Colon (tissue), 2 donors: ENCODE measurements at regions not wholly inside any gene's neighbourhood (a gene's known extent, or its start where the extent isn't known, plus 50 kb on each side); places are given as distances from the start of the nearest gene placed in this dataset.
"Not testable (repeated sequence)": the region's sequence is repeated elsewhere in the genome, so short reads cannot be mapped to it uniquely, and the experiment has no call there.

Source experiments
- FAIRE-seq: peaks from 2 replicates; lab custom pipeline; 2012; peaks lifted over from hg19 to GRCh38; lab: Jason Lieb, UNC
- donor health status: control.
- donor health status: control.

DNA sequence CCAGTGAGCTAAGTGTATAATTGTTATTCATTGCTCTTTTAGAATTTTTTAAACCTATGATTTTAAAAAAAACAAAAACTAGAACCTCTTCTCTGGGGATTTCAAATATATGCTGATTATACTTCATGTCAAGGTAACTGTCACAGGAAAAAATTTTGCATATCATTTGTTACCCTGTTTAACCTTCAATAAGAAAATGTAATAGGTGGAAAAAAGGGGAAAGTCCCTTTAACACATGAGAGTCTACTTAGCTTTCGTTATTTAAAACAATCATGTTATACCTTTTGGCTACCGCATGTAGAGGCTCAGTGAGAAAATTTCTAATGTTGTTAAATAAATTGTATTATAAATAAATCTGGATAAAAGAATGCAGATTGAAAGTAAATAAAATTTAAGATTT, 190.1 kb upstream of the AKR1E2 start:
- FAIRE-seq: no peak

GRCh38 chr10:4635388-4635787, 190.6 kb upstream of the AKR1E2 start:
- FAIRE-seq: no peak

DNA sequence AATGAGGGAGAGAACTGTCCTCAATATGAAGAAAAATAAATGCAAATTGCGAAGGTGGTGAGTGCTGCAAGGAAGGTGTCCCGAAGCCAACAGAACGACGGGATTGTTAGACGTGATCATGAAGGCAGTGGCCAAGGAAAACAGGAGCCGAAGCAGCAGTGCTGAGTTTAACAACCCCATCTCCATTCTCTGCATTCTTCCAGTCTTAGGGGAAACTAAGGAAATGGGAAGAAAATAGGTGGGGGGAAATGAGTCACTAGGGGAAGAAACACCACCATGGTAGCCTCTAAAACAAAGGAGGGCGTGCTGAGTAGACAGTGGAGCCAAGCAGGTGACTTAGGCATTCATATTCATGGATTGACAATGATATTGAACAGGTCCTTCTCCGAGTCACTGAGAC, 192.2 kb upstream of the AKR1E2 start:
- FAIRE-seq: no peak

DNA sequence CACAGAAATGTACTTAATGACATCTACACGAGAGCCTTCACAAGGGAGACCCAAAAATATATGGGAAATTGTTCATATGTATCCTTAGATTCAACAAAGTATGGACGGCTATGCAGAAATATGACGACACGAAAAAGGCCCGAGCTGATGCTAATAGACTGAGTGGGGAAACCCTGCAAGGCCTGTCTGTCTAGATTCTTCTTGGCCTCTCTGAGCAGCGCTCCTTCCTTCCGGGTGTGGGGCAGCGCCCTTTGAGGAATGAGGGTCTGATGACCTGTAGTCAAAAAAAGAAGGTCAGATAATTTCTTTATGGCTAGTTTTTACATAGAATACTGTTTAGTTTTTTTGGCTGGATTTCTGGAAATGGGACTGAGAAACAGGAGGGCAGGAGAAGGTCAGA, 192.8 kb upstream of the AKR1E2 start:
- FAIRE-seq: no peak

GRCh38 chr10:4632757-4633156, 193.2 kb upstream of the AKR1E2 start:
- no peak for FAIRE-seq

- no peak for FAIRE-seq
Observed at GRCh38 chr10:4626919-4627318, 199.1 kb upstream of the AKR1E2 start.

- no peak for FAIRE-seq
Observed at GRCh38 chr10:4623757-4624420, 202.1 kb upstream of the AKR1E2 start.

GRCh38 chr10:4623200-4623599, 202.8 kb upstream of the AKR1E2 start:
- no peak for FAIRE-seq

GRCh38 chr10:4622384-4622783, 203.6 kb upstream of the AKR1E2 start:
- FAIRE-seq: no peak

DNA sequence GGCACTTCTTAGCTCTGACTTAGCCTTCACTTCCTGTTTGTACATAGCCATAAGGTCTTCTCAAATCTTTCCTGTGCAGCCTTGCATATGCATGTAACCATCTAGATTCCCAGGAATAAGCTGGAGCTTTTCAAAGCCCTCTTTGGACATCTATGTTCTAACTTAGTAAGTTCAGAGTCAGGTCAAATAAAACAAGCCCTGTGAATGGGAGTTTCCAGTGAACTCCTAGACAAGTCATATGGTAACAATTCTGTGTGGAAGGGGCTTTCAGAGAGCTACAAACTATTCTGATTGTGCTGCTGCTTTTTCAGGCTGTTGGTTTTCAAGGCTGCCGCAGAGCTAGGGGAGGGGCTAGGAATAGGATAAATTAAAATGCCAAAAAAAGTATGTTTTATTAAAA, 208.4 kb upstream of the AKR1E2 start:
- FAIRE-seq: no peak

DNA sequence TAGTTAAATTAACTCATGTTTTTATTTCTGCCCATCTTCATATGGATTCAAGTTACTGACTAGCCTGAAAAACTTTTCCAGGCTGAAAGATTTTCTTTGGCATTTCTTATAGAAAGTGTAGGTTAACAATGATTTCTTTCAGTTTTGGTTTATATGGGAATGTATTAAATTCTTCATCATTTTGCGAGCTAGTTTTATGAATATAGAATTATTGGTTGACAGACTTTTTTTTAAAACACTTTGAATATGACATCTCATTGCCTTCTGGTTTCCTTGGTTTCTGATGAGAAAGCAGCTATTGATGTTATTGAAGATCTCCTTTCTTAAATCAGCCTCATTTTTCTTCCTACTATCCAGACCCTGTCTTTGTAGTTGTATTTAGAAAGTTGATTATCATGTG, 211.0 kb upstream of the AKR1E2 start:
- FAIRE-seq: no peak

DNA sequence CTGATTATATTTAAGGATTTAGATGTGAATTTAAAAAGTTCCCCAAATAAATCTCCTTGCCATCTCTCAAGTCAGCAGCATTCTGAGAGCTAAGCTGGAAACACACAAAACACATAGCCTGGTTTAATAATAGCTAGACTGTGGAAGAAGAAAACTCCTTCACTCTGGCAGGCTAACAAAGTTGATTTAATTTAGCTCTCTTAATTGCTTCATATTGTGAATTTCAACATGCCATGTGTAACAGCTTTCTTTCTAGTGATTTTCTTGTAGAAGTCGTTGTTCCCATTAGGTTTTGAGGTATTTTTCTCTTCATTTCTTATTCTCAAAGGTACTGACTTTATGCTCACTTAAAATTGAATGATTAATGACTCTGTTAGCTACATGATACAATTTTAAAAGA, 216.8 kb upstream of the AKR1E2 start:
- FAIRE-seq: no peak

GRCh38 chr10:4607681-4608080, 218.3 kb upstream of the AKR1E2 start:
- no peak for FAIRE-seq

- FAIRE-seq: no peak
Observed at GRCh38 chr10:4606856-4607636, 219.0 kb upstream of the AKR1E2 start.

DNA sequence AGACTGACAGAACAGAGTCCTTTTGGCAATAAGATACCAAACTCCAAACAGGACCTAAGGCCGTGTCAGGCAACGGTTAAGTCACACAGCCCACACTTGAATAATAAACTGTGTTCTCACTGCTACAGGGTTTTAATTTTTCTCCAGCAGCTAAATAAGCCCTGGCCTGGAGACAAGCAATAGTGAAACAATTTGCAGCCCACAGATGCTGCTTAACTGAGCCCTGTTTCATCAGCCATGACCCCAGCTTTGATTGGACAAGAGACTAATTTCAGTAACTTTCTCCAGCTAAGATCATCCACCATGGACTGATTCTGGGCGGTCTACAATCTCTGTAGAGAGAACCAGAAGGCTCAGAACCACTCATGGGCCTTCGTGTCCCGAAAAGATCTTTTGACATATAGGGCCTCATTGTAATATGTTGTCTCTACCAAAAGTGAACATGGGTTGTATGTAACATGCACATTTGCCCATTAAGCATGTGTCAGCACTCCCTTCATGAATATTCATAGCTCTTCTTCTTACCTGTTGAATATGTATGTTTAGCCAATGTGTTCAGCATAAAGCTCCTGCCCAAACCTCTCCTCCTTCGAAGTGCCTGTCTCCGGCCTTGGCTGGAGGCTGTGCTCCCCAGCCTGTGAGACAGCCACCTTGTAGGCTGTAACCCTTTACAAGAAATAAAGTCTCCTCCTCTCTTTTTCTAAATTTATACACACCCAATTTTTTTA, 223.1 kb upstream of the AKR1E2 start:
- FAIRE-seq: no peak

GRCh38 chr10:4599471-4599870, 226.5 kb upstream of the AKR1E2 start:
- FAIRE-seq: no peak

DNA sequence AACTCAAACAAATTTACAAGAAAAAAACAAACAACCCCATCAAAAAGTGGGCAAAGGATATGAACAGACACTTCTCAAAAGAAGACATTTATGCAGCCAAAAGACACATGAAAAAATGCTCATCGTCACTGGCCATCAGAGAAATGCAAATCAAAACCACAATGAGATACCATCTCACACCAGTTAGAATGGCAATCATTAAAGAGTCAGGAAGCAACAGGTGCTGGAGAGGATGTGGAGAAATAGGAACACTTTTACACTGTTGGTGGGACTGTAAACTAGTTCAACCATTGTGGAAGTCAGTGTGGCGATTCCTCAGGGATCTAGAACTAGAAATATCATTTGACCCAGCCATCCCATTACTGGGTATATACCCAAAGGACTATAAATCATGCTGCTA, 228.1 kb upstream of the AKR1E2 start:
- not testable (repeated sequence) for FAIRE-seq

GRCh38 chr10:4596951-4597350, 229.1 kb upstream of the AKR1E2 start:
- no peak for FAIRE-seq

DNA sequence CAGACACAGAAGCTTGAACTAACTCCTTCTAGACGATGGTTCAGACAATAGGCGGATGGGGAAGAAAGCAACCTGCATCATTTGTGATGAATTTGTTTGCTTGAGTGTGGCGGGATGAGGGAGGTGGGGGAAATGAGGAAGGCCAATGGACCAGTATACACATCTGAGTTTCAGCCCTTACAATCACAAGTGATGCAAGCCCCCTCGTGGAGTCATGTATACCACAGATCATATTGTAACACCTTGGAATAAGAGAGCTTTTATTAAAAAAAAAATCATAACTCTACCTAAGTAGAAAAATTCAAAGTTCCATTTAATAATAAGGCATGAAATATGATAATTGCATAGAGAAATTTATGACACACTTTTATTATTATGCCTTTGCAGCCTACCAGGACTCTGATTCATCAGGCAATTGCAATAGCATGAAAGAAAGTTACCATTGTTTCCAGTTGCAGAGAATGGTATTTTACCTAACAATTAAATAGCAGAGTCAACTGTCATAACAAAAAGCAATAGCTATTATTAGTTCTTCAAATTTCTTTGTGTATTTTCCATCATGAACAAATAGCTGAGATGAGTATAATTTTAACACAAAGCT, 230.2 kb upstream of the AKR1E2 start:
- FAIRE-seq: no peak

DNA sequence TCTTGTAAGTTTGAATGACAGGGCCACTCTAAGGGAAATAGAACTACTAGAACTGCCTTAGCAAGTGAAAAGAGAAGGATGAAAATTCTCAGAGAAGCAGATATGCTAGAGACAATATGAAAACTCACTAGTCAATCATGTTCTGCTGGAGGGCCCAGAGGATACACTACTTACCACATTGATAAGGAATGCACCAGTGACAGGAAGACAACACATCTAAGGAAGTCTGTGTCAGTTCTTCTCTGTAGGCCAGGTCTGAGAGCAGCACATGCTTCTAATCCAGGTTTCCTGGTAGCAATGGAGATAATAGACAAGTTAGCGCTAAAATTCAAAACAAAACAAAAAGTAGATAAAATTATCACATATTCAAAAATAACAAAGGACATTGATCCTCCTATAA, 235.2 kb upstream of the AKR1E2 start:
- FAIRE-seq: no peak

- FAIRE-seq: no peak
Observed at GRCh38 chr10:4588824-4589223, 237.2 kb upstream of the AKR1E2 start.

GRCh38 chr10:4587466-4587865, 238.5 kb upstream of the AKR1E2 start:
- FAIRE-seq: no peak

DNA sequence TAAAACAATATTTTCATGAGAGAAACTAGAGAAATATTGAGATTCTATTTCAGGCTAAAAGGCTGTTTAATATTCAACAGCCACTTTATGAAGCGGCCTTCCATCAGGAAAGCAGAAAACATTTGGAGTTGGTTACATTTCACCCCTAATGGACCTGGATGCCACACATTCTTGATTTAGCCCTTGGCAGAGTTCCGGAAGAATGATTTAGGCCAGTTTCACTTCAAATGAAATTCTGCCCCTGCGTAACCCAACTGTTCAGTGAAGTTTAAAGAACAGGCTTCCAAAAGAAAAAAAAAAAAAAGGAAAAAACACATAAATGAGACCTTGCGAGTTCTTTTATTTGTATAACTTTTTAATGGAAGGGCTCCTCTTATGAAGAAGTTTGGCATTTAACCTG, 239.2 kb upstream of the AKR1E2 start:
- FAIRE-seq: no peak
